ENCODE measurements at regions not wholly inside any gene's neighbourhood (a gene's known extent, or its start where the extent isn't known, plus 50 kb on each side); places are given as distances from the start of the nearest gene placed in this dataset.

GRCh38 chr11:92316106-92316809 is 91.6 kb downstream of the FAT3 start:
- Histone ChIP-seq H3K4me3 (no peak overlapping the region), H3K27ac (no peak overlapping the region), H3K4me1 (peaks cover 0 to 16% (median 0%) of the 10 kb centered on the region in 4 donors), H3K27me3 (no peaks in the 10 kb centered on the region), H3K36me3 (no peaks in the 10 kb centered on the region), H3K9me3 (no peaks in the 10 kb centered on the region)
- intact Hi-C loops (cut with DNase I; ENCODE audit: low total_unique reads): no loop called here
- WGBS, 5 donors: 71 to 81% (median 80%) methylated on average over 4 of the region's 4 CpGs
- no peak for DNase-seq
- TF ChIP-seq POLR2A (IDR thresholded peaks at IDR 0.05) (no peak), POLR2AphosphoS5 (IDR thresholded peaks at IDR 0.05) (no peak), EP300 (IDR thresholded peaks at IDR 0.05) (no peak)
- TF ChIP-seq, protein P1, sequence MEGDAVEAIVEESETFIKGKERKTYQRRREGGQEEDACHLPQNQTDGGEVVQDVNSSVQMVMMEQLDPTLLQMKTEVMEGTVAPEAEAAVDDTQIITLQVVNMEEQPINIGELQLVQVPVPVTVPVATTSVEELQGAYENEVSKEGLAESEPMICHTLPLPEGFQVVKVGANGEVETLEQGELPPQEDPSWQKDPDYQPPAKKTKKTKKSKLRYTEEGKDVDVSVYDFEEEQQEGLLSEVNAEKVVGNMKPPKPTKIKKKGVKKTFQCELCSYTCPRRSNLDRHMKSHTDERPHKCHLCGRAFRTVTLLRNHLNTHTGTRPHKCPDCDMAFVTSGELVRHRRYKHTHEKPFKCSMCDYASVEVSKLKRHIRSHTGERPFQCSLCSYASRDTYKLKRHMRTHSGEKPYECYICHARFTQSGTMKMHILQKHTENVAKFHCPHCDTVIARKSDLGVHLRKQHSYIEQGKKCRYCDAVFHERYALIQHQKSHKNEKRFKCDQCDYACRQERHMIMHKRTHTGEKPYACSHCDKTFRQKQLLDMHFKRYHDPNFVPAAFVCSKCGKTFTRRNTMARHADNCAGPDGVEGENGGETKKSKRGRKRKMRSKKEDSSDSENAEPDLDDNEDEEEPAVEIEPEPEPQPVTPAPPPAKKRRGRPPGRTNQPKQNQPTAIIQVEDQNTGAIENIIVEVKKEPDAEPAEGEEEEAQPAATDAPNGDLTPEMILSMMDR (IDR thresholded peaks at IDR 0.05): no peak

- Histone ChIP-seq H3K27ac (no peak overlapping the region), H3K4me1 (peaks cover 0 to 16% (median 0%) of the 10 kb centered on the region in 4 donors), H3K36me3 (no peaks in the 10 kb centered on the region), H3K9me3 (no peaks in the 10 kb centered on the region), H3K4me3 (no peak overlapping the region), H3K27me3 (no peaks in the 10 kb centered on the region)
- TF ChIP-seq EP300 (IDR thresholded peaks at IDR 0.05) (no peak), POLR2AphosphoS5 (IDR thresholded peaks at IDR 0.05) (no peak), POLR2A (IDR thresholded peaks at IDR 0.05) (no peak)
- TF ChIP-seq, protein P1 (IDR thresholded peaks at IDR 0.05): no peak
- DNase-seq: no peak
- intact Hi-C loops (cut with DNase I; ENCODE audit: low total_unique reads): no loop called here
Measured at GRCh38 chr11:92317222-92317621, 92.6 kb downstream of the FAT3 start.

GRCh38 chr11:92317721-92318120 is 93.1 kb downstream of the FAT3 start:
- Histone ChIP-seq H3K27me3 (no peaks in the 10 kb centered on the region), H3K36me3 (no peaks in the 10 kb centered on the region), H3K4me1 (peaks cover 0 to 16% (median 0%) of the 10 kb centered on the region in 4 donors), H3K4me3 (no peak overlapping the region), H3K27ac (no peak overlapping the region), H3K9me3 (no peaks in the 10 kb centered on the region)
- DNase-seq: no peak
- WGBS, 5 donors: 43 to 53% (median 50%) methylated on average over 2 of the region's 2 CpGs
- TF ChIP-seq POLR2A (IDR thresholded peaks at IDR 0.05) (no peak), POLR2AphosphoS5 (IDR thresholded peaks at IDR 0.05) (no peak), EP300 (IDR thresholded peaks at IDR 0.05) (no peak)
- TF ChIP-seq, protein P1 (IDR thresholded peaks at IDR 0.05): no peak
- intact Hi-C loops (cut with DNase I; ENCODE audit: low total_unique reads): no loop called here

GRCh38 chr11:92322225-92322624 is 97.6 kb downstream of the FAT3 start:
- intact Hi-C loops (cut with DNase I; ENCODE audit: low total_unique reads): no loop called here
- H3K9me3 ChIP-seq: peaks cover 0 to 12% (median 3%) of the 10 kb centered on the region in 4 donors
- no peak for TF ChIP-seq POLR2A (IDR thresholded peaks at IDR 0.05)
- no peak overlapping the region for H3K27ac ChIP-seq
- no peaks in the 10 kb centered on the region for H3K36me3 ChIP-seq
- no peaks in the 10 kb centered on the region for H3K4me1 ChIP-seq
- no peaks in the 10 kb centered on the region for H3K27me3 ChIP-seq
- H3K4me3 ChIP-seq: no peak overlapping the region
- WGBS, 5 donors: 83 to 89% (median 86%) methylated on average over 3 of the region's 3 CpGs
- no peak for DNase-seq

GRCh38 chr11:92324890-92325289 is 100.3 kb downstream of the FAT3 start:
- Histone ChIP-seq H3K4me1 (peaks cover 0 to 4% (median under 1%) of the 10 kb centered on the region in 4 donors), H3K36me3 (no peaks in the 10 kb centered on the region), H3K4me3 (no peak overlapping the region), H3K9me3 (peaks cover 0 to 12% (median 3%) of the 10 kb centered on the region in 4 donors), H3K27me3 (no peaks in the 10 kb centered on the region), H3K27ac (no peak overlapping the region)
- no peak for TF ChIP-seq POLR2AphosphoS5 (IDR thresholded peaks at IDR 0.05)
- TF ChIP-seq, protein P1 (IDR thresholded peaks at IDR 0.05): no peak
- TF ChIP-seq EP300 (IDR thresholded peaks at IDR 0.05): no peak
- no peak for TF ChIP-seq POLR2A (IDR thresholded peaks at IDR 0.05)
- DNase-seq: no peak
- WGBS, 5 donors: 48 to 75% (median 62%) methylated on average over 1 of the region's 1 CpG
- intact Hi-C loops (cut with DNase I; ENCODE audit: low total_unique reads): no loop called here

Data from stomach (tissue), 8 donors.